HEK293 (cell line): ENCODE measurements at regions not wholly inside any gene's neighbourhood (a gene's known extent, or its start where the extent isn't known, plus 50 kb on each side); places are given as distances from the start of the nearest gene placed in this dataset.

Source experiments
- CTCF ChIA-PET: fragments of 350-600 bp; formaldehyde crosslinking; extraction: SDS; loops from one replicate; lab custom pipeline; 2021; ENCODE audit warnings: antibody characterized with exemption; lab: Yijun Ruan, JAX
- POLR2A ChIA-PET: fragments of 300-600 bp; formaldehyde crosslinking; extraction: SDS; loops from one replicate; lab custom pipeline; 2020; ENCODE audit warnings: antibody characterized with exemption, inconsistent platforms; lab: Yijun Ruan, JAX
- H3K27ac ChIP-seq: fragments of 200-500 bp; sonication (Bioruptor generic); 2 replicates; pipeline ENCODE4 v1.5.1; 2014; ENCODE audit warnings: low read depth, low read length, control low read depth, inconsistent platforms; ENCODE audit errors: extremely low read depth
- H3K36me3 ChIP-seq, 2 experiments: fragments of 200-500 bp in 1 of 2; sonication (Bioruptor generic) in 1 of 2; 1 replicate in 1 of 2; 2 replicates in 1 of 2; pipeline ENCODE4 v1.5.1; 2014 to 2017; ENCODE audit warnings: inconsistent platforms in 2 of 2, low read length in 2 of 2; ENCODE audit not compliant: control insufficient read depth in 2 of 2, insufficient read depth in 1 of 2
- H3K4me1 ChIP-seq: fragments of 200-500 bp; sonication (Bioruptor generic); 2 replicates; pipeline ENCODE4 v1.5.1; 2014; ENCODE audit warnings: mild to moderate bottlenecking, low read length, inconsistent platforms; ENCODE audit not compliant: control insufficient read depth, insufficient read depth
- H3K4me3 ChIP-seq: 2 replicates; pipeline ENCODE4 v1.5.1; 2011; ENCODE audit warnings: low read depth, mild to moderate bottlenecking, control low read depth, low read length, moderate library complexity
- H3K9me3 ChIP-seq: fragments of 200-500 bp; sonication (Bioruptor generic); 2 replicates; pipeline ENCODE4 v1.5.1; 2014; ENCODE audit warnings: low read depth, low read length, inconsistent platforms; ENCODE audit not compliant: control insufficient read depth, insufficient read depth
- BCL11A ChIP-seq: fragments of 450-650 bp; formaldehyde crosslinking; IDR thresholded peaks from 2 replicates; pipeline ENCODE4 v1.5.1; 2016; ENCODE audit warnings: low read depth, missing biosample characterization, missing genetic modification characterization
- GLIS1 ChIP-seq: fragments of 450-650 bp; formaldehyde crosslinking; IDR thresholded peaks from 2 replicates; pipeline ENCODE4 v1.5.1; 2016; ENCODE audit warnings: missing biosample characterization, missing genetic modification characterization
- HOXD13 ChIP-seq: sonication (generic); formaldehyde crosslinking; IDR thresholded peaks from 2 replicates; pipeline ENCODE4 v1.8.0; 2022; ENCODE audit warnings: missing genetic modification reagents, borderline replicate concordance
- MZF1 ChIP-seq: fragments of 450-650 bp; formaldehyde crosslinking; IDR thresholded peaks from 2 replicates; pipeline ENCODE4 v1.5.1; 2017; ENCODE audit warnings: missing biosample characterization, missing genetic modification characterization, borderline replicate concordance
- ZBTB21 ChIP-seq: fragments of 450-650 bp; formaldehyde crosslinking; IDR thresholded peaks from 2 replicates; pipeline ENCODE4 v1.5.1; 2017; ENCODE audit warnings: missing biosample characterization, missing genetic modification characterization
- ZNF132 ChIP-seq: fragments of 450-650 bp; formaldehyde crosslinking; IDR thresholded peaks from 2 replicates; pipeline ENCODE4 v1.5.1; 2017; ENCODE audit warnings: missing biosample characterization, missing genetic modification characterization, borderline replicate concordance
- ZNF157 ChIP-seq: fragments of 450-650 bp; formaldehyde crosslinking; IDR thresholded peaks from 2 replicates; pipeline ENCODE4 v1.5.1; 2016; ENCODE audit warnings: missing biosample characterization, missing genetic modification characterization
- ZNF16 ChIP-seq: fragments of 450-650 bp; formaldehyde crosslinking; IDR thresholded peaks from 2 replicates; pipeline ENCODE4 v1.5.1; 2016; ENCODE audit warnings: low read depth, missing biosample characterization, missing genetic modification characterization
- ZNF416 ChIP-seq: fragments of 450-650 bp; formaldehyde crosslinking; IDR thresholded peaks from 2 replicates; pipeline ENCODE4 v1.5.1; 2016; ENCODE audit warnings: missing biosample characterization, missing genetic modification characterization
- ZNF433 ChIP-seq: fragments of 450-650 bp; formaldehyde crosslinking; IDR thresholded peaks from 2 replicates; pipeline ENCODE4 v1.5.1; 2016; ENCODE audit warnings: missing biosample characterization, missing genetic modification characterization, low read depth
- ZNF610 ChIP-seq: fragments of 450-650 bp; formaldehyde crosslinking; IDR thresholded peaks from 2 replicates; pipeline ENCODE4 v1.5.1; 2016; ENCODE audit warnings: missing biosample characterization, missing genetic modification characterization, borderline replicate concordance
- ZNF629 ChIP-seq: fragments of 450-650 bp; formaldehyde crosslinking; IDR thresholded peaks from 2 replicates; pipeline ENCODE4 v1.5.1; 2017; ENCODE audit warnings: missing biosample characterization, missing genetic modification characterization
- ZNF747 ChIP-seq: fragments of 450-650 bp; formaldehyde crosslinking; IDR thresholded peaks from 2 replicates; pipeline ENCODE4 v1.5.1; 2016; ENCODE audit warnings: missing biosample characterization, missing genetic modification characterization
- ZNF843 ChIP-seq: fragments of 450-650 bp; formaldehyde crosslinking; IDR thresholded peaks from 2 replicates; pipeline ENCODE4 v1.5.1; 2016; ENCODE audit warnings: missing biosample characterization, missing genetic modification characterization
- TF ChIP-seq, protein P1 (sequence below): fragments of 450-650 bp; formaldehyde crosslinking; IDR thresholded peaks from 2 replicates; pipeline ENCODE4 v1.5.1; 2016; ENCODE audit warnings: missing biosample characterization, missing genetic modification characterization
- TF ChIP-seq, protein P2 (sequence below): fragments of 450-650 bp; formaldehyde crosslinking; IDR thresholded peaks from 2 replicates; pipeline ENCODE4 v1.5.1; 2016; ENCODE audit warnings: missing biosample characterization, missing genetic modification characterization
- TF ChIP-seq, protein P3 (sequence below): fragments of 450-650 bp; formaldehyde crosslinking; IDR thresholded peaks from 2 replicates; pipeline ENCODE4 v1.5.1; 2016; ENCODE audit warnings: missing biosample characterization, missing genetic modification characterization
- TF ChIP-seq, protein P4 (sequence below): fragments of 450-650 bp; formaldehyde crosslinking; IDR thresholded peaks from 2 replicates; pipeline ENCODE4 v1.5.1; 2016; ENCODE audit warnings: missing biosample characterization, missing genetic modification characterization

DNA sequence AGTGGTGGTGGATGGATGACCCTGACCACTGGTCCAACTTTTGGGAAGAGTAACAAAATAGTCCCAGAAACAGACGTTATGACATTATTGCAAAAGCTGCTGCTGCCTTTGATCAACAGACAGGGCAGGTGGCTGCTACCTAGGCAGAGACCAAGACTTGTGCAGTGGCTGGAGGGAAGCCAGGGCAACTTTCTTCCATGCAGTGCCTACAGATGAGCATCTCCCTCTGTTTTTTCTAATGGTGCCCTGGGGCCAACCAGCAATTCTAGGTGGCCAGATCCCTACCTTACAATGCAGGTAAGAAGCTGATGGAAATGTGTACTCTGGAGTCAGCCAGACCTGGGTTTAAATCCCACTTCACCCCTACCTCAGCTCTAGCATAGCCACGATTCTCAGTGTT, 283.1 kb upstream of the POU3F1 start:
- CTCF ChIA-PET: no interaction called here
- H3K9me3 ChIP-seq: no peaks in the 10 kb centered on the region
- TF ChIP-seq, protein P1, sequence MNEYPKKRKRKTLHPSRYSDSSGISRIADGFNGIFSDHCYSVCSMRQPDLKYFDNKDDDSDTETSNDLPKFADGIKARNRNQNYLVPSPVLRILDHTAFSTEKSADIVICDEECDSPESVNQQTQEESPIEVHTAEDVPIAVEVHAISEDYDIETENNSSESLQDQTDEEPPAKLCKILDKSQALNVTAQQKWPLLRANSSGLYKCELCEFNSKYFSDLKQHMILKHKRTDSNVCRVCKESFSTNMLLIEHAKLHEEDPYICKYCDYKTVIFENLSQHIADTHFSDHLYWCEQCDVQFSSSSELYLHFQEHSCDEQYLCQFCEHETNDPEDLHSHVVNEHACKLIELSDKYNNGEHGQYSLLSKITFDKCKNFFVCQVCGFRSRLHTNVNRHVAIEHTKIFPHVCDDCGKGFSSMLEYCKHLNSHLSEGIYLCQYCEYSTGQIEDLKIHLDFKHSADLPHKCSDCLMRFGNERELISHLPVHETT: no peak
- TF ChIP-seq MZF1 (no peak), HOXD13 (CRISPR knock-in tag) (no peak), ZNF747 (no peak), ZNF610 (tag by site-specific recombination) (no peak), ZNF16 (tag by site-specific recombination) (no peak)
- TF ChIP-seq, protein P2, sequence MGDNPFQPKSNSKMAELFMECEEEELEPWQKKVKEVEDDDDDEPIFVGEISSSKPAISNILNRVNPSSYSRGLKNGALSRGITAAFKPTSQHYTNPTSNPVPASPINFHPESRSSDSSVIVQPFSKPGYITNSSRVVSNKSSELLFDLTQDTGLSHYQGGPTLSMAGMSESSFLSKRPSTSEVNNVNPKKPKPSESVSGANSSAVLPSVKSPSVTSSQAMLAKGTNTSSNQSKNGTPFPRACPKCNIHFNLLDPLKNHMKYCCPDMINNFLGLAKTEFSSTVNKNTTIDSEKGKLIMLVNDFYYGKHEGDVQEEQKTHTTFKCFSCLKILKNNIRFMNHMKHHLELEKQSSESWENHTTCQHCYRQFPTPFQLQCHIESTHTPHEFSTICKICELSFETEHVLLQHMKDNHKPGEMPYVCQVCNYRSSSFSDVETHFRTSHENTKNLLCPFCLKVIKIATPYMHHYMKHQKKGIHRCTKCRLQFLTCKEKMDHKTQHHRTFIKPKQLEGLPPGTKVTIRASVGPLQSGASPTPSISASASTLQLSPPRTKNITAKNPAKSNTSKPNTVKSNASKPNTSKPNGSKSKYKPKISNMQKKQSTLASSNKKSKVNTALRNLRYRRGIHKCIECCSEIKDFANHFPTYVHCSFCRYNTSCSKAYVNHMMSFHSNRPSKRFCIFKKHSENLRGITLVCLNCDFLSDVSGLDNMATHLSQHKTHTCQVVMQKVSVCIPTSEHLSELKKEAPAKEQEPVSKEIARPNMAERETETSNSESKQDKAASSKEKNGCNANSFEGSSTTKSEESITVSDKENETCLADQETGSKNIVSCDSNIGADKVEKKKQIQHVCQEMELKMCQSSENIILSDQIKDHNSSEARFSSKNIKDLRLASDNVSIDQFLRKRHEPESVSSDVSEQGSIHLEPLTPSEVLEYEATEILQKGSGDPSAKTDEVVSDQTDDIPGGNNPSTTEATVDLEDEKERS: no peak
- TF ChIP-seq, protein P3, sequence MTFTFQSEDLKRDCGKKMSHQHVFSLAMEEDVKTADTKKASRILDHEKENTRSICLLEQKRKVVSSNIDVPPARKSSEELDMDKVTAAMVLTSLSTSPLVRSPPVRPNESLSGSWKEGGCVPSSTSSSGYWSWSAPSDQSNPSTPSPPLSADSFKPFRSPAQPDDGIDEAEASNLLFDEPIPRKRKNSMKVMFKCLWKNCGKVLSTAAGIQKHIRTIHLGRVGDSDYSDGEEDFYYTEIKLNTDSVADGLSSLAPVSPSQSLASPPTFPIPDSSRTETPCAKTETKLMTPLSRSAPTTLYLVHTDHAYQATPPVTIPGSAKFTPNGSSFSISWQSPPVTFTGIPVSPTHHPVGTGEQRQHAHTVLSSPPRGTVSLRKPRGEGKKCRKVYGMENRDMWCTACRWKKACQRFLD (tag by site-specific recombination): no peak
- H3K4me3 ChIP-seq: no peak overlapping the region
- H3K27ac ChIP-seq: no peak overlapping the region
- H3K36me3 ChIP-seq: no peaks in the 10 kb centered on the region
- H3K4me1 ChIP-seq: no peaks in the 10 kb centered on the region
- POLR2A ChIA-PET: no interaction called here

DNA sequence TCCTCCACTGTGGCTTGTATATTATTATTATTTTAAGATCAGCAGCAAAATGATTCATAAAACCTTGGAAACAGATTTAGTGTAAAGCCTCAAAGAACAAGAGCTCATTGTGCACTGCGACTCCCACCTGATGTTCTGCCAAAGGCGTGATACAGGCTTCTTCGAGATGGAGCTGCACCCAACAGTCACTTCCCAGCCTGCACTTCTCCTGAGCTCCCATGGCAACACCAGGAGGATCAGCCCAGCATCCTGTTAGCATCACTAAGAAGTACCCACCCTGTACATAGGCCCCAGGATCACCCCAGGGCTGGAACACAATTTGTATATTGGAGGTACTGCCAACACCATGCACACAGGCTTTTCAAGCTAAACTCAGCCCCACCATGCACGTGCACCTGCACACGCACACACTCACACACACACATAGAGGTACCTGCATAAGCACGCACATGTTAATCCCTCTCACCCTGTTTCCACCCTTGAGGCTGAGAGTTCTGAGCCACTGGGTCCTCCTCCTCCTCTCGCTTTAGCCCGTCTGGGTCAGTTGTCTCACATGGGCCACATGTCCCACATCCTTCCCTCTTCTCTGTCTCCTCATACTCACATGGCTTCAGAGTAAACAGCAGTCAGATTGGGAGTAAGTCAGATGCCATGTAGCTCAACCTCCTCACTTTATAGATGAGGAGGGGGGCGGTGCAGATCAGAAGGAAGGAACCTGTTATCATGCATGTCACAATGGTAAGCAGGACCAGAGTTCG, 281.9 kb upstream of the POU3F1 start:
- Histone ChIP-seq H3K9me3 (no peaks in the 10 kb centered on the region), H3K4me3 (no peak overlapping the region), H3K27ac (no peak overlapping the region), H3K36me3 (no peaks in the 10 kb centered on the region), H3K4me1 (no peaks in the 10 kb centered on the region)
- ChIA-PET CTCF (no interaction called here), POLR2A (no interaction called here)
- TF ChIP-seq ZBTB21 (tag by site-specific recombination): no peak
- no peak for TF ChIP-seq ZNF843
- TF ChIP-seq, protein P4, sequence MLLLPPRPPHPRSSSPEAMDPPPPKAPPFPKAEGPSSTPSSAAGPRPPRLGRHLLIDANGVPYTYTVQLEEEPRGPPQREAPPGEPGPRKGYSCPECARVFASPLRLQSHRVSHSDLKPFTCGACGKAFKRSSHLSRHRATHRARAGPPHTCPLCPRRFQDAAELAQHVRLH (tag by site-specific recombination): no peak
- TF ChIP-seq ZNF132 (tag by site-specific recombination): no peak
- no peak for TF ChIP-seq BCL11A
- peak; percentile 87 for TF ChIP-seq ZNF157 (tag by site-specific recombination)

DNA sequence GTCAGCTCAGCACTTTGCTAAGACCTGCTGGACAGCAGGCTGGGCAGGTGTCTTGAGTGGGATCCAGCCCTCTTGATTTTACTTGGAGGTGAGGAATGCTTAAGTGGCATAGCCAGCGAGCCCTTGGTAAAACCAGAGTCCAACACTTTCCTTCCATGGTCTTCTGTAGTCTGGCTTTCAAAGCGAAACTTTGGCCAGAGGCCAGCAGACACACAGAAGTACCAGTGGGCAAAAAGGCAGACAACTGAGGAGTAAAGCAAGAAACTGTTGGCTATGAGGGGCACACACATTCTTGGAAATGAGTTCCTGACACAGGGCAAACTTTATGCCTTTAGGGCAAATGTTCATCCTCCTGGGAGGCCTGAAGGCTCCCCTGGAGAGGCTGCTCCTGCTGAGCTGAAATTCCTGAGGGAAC, 281.0 kb upstream of the POU3F1 start:
- no peaks in the 10 kb centered on the region for H3K9me3 ChIP-seq
- TF ChIP-seq GLIS1 (peak; percentile 91), ZNF629 (tag by site-specific recombination) (no peak), ZNF416 (no peak), ZNF433 (tag by site-specific recombination) (no peak)
- no peak overlapping the region for H3K27ac ChIP-seq
- no peaks in the 10 kb centered on the region for H3K36me3 ChIP-seq
- ChIA-PET CTCF (no interaction called here), POLR2A (no interaction called here)
- H3K4me3 ChIP-seq: no peak overlapping the region
- no peaks in the 10 kb centered on the region for H3K4me1 ChIP-seq
